ENCODE measurements at regions not wholly inside any gene's neighbourhood (a gene's known extent, or its start where the extent isn't known, plus 50 kb on each side); places are given as distances from the start of the nearest gene placed in this dataset.

DNA sequence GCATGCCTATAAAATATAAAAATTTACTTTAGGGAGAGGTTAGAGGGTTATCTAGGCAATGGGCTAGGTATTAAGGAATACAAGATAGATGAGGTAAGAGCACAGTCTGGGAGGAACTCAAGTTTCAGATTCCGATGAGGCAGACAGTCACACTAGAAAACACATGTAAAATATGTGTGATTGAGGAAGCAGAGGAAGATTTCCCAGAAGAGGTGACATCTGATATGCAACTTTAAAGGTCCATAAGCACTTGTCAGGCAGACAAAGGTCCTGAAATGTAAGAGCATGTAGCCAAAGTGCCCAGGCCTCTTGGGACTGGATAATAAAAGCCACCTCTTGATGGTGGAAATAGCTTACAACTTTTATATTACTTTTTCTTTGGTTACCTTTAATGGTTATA, 81.1 kb upstream of the AADAT start:
- H3K9ac ChIP-seq (ENCODE audit: control insufficient read depth, extremely low read depth, insufficient read depth, low read length), result no peak overlapping the region
- H3K4me1 ChIP-seq (ENCODE audit: control insufficient read depth, extremely low read depth, insufficient read depth, low read length), result no peaks in the 10 kb centered on the region
- H3K4me3 ChIP-seq (ENCODE audit: control insufficient read depth in 2 of 3, extremely low read depth in 1 of 3, insufficient read depth in 2 of 3, low read depth in 1 of 3, low read length in 3 of 3), result no peak overlapping the region
- H2AFZ ChIP-seq (ENCODE audit: control insufficient read depth, low read length), result no peak overlapping the region
- TF ChIP-seq EZH2 (IDR thresholded peaks at IDR 0.05; ENCODE audit: low read length), result no peak
- TF ChIP-seq, protein P1, sequence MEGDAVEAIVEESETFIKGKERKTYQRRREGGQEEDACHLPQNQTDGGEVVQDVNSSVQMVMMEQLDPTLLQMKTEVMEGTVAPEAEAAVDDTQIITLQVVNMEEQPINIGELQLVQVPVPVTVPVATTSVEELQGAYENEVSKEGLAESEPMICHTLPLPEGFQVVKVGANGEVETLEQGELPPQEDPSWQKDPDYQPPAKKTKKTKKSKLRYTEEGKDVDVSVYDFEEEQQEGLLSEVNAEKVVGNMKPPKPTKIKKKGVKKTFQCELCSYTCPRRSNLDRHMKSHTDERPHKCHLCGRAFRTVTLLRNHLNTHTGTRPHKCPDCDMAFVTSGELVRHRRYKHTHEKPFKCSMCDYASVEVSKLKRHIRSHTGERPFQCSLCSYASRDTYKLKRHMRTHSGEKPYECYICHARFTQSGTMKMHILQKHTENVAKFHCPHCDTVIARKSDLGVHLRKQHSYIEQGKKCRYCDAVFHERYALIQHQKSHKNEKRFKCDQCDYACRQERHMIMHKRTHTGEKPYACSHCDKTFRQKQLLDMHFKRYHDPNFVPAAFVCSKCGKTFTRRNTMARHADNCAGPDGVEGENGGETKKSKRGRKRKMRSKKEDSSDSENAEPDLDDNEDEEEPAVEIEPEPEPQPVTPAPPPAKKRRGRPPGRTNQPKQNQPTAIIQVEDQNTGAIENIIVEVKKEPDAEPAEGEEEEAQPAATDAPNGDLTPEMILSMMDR (optimal IDR thresholded peaks at IDR 0.05 in 1 of 3, IDR thresholded peaks at IDR 0.05 in 1 of 3, conservative IDR thresholded peaks at IDR 0.05 in 1 of 3; ENCODE audit: extremely low read depth in 1 of 3, insufficient read depth in 2 of 3, low read length in 3 of 3), result no peak
- no peaks in the 10 kb centered on the region for H3K79me2 ChIP-seq (ENCODE audit: control insufficient read depth, insufficient read depth, low read length)
- dilution Hi-C loops (cut with MboI; ENCODE audit: extremely low pct_ligation_motif_present, low sequenced_read_pairs), result no loop called here
- no peaks in the 10 kb centered on the region for H3K27me3 ChIP-seq (ENCODE audit: control insufficient read depth, extremely low read depth, insufficient read depth, low read length)
- no peaks in the 10 kb centered on the region for H3K9me3 ChIP-seq (ENCODE audit: control insufficient read depth, low read depth, low read length)
- H3K36me3 ChIP-seq (ENCODE audit: control insufficient read depth in 2 of 2, extremely low read depth in 1 of 2, insufficient read depth in 2 of 2, low read length in 2 of 2), result no peaks in the 10 kb centered on the region
- no peak overlapping the region for H3K27ac ChIP-seq (ENCODE audit: control insufficient read depth, insufficient read depth, low read length)
- no peaks in the 10 kb centered on the region for H3K9me1 ChIP-seq (ENCODE audit: control insufficient read depth, extremely low read depth, insufficient read depth, low read length)
- no peaks in the 10 kb centered on the region for H4K20me1 ChIP-seq (ENCODE audit: control insufficient read depth, extremely low read depth, insufficient read depth, low read length)
- no peak for FAIRE-seq
- no peak for DNase-seq (ENCODE audit: low read depth, low spot score)
- no peak overlapping the region for H3K4me2 ChIP-seq (ENCODE audit: control insufficient read depth, extremely low read depth, insufficient read depth, low read depth, low read length)

DNA sequence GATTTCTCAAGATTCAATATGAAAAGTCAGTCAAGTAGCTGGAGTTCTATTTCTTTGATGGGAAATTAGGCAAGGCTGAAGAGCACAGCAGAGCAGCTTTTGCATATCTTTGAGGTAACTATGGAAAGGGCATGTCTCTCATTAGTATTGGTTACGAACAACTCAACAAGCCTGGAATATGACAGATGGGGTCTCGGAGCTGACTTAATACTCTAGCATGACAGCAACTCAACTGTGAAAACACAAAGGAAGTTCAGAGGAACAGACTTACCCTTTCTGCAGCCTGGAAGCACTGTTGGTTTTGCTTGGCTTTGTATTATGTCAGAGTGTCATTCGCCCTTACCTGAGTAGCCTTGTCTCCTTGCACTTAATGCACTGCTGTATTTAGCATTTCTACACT, 79.9 kb upstream of the AADAT start:
- dilution Hi-C loops (cut with MboI; ENCODE audit: extremely low pct_ligation_motif_present, low sequenced_read_pairs), result no loop called here

More for the DNA sequence above, 79.9 kb upstream of the AADAT start:
- H3K4me2 ChIP-seq (ENCODE audit: control insufficient read depth, extremely low read depth, insufficient read depth, low read depth, low read length), result no peak overlapping the region
- H3K9me1 ChIP-seq (ENCODE audit: control insufficient read depth, extremely low read depth, insufficient read depth, low read length), result no peaks in the 10 kb centered on the region
- FAIRE-seq (no peak), DNase-seq (ENCODE audit: low read depth, low spot score) (no peak)
- TF ChIP-seq, protein P1 (optimal IDR thresholded peaks at IDR 0.05 in 1 of 3, IDR thresholded peaks at IDR 0.05 in 1 of 3, conservative IDR thresholded peaks at IDR 0.05 in 1 of 3; ENCODE audit: extremely low read depth in 1 of 3, insufficient read depth in 2 of 3, low read length in 3 of 3), result no peak
- TF ChIP-seq EZH2 (IDR thresholded peaks at IDR 0.05; ENCODE audit: low read length), result no peak
- no peak overlapping the region for H2AFZ ChIP-seq (ENCODE audit: control insufficient read depth, low read length)
- no peak overlapping the region for H3K4me3 ChIP-seq (ENCODE audit: control insufficient read depth in 2 of 3, extremely low read depth in 1 of 3, insufficient read depth in 2 of 3, low read depth in 1 of 3, low read length in 3 of 3)
- no peaks in the 10 kb centered on the region for H3K27me3 ChIP-seq (ENCODE audit: control insufficient read depth, extremely low read depth, insufficient read depth, low read length)
- no peaks in the 10 kb centered on the region for H3K36me3 ChIP-seq (ENCODE audit: control insufficient read depth in 2 of 2, extremely low read depth in 1 of 2, insufficient read depth in 2 of 2, low read length in 2 of 2)
- no peaks in the 10 kb centered on the region for H3K79me2 ChIP-seq (ENCODE audit: control insufficient read depth, insufficient read depth, low read length)
- H3K9me3 ChIP-seq (ENCODE audit: control insufficient read depth, low read depth, low read length), result no peaks in the 10 kb centered on the region
- no peak overlapping the region for H3K27ac ChIP-seq (ENCODE audit: control insufficient read depth, insufficient read depth, low read length)
- no peaks in the 10 kb centered on the region for H3K4me1 ChIP-seq (ENCODE audit: control insufficient read depth, extremely low read depth, insufficient read depth, low read length)
- H4K20me1 ChIP-seq (ENCODE audit: control insufficient read depth, extremely low read depth, insufficient read depth, low read length), result no peaks in the 10 kb centered on the region
- H3K9ac ChIP-seq (ENCODE audit: control insufficient read depth, extremely low read depth, insufficient read depth, low read length), result no peak overlapping the region
